HepG2 (cell line): ENCODE measurements at regions not wholly inside any gene's neighbourhood (a gene's known extent, or its start where the extent isn't known, plus 50 kb on each side); places are given as distances from the start of the nearest gene placed in this dataset.
A peak's percentile ranks its signal among the peaks of the same experiment; 100 is the strongest.

Experiments used
- ATAC-seq: fragments of 200-7000 bp; cut with Tn5 transposase; 3 replicates; pipeline ENCODE4 v1.9.1; 2020; ENCODE audit warnings: mild to moderate bottlenecking, moderate library complexity
- BruUV-seq: library from RNA; stranded (reverse); fragments of 400-500 nt; replicated peaks from 2 replicates; lab custom pipeline; 2021; lab: Mats Ljungman, UMichigan
- CTCF ChIA-PET: fragments of 300-600 bp; formaldehyde crosslinking; extraction: SDS; loops from one replicate; lab custom pipeline; 2021; ENCODE audit warnings: low total read pairs, inconsistent platforms, low intra/inter-chr PET ratio; lab: Yijun Ruan, JAX
- POLR2A ChIA-PET: fragments of 350-600 bp; sonication (Branson Sonifier 250); formaldehyde crosslinking; loops from one replicate; lab custom pipeline; 2020; ENCODE audit warnings: antibody characterized with exemption, inconsistent platforms; lab: Yijun Ruan, JAX
- DNase-seq: peaks from one replicate; pipeline ENCODE4 v3.0.0-alpha.2; 2015; ENCODE audit warnings: low spot score
- FAIRE-seq: peaks from 3 replicates; lab custom pipeline; 2011; peaks lifted over from hg19 to GRCh38; lab: Jason Lieb, UNC
- H2AFZ ChIP-seq: one replicate; pipeline ENCODE4 v1.6.1; 2011; ENCODE audit warnings: low read length, inconsistent platforms
- H3K27ac ChIP-seq: fragments of 300-600 bp; 3 replicates; pipeline ENCODE4 v1.8.0; 2011; ENCODE audit warnings: mixed run types, mild to moderate bottlenecking, mixed read lengths, low read length, inconsistent platforms; ENCODE audit not compliant: insufficient read depth; ENCODE audit errors: extremely low read length
- H3K27me3 ChIP-seq, 2 experiments: fragments of 200-600 bp in 1 of 2; 2 replicates in 1 of 2; 3 replicates in 1 of 2; pipeline versions ENCODE4 v1.6.0 to v1.8.0; 2011; ENCODE audit warnings: low read length in 2 of 2, mild to moderate bottlenecking in 2 of 2, moderate library complexity in 2 of 2, inconsistent platforms in 1 of 2; ENCODE audit not compliant: insufficient read depth in 2 of 2, control insufficient read depth in 1 of 2
- H3K36me3 ChIP-seq, 2 experiments: fragments of 200-600 bp in 1 of 2; replicated peaks in 1 of 2; 2 replicates in 1 of 2; 3 replicates in 1 of 2; pipeline versions ENCODE4 v1.5.1 to v1.8.0; 2011; ENCODE audit warnings: low read length in 2 of 2, inconsistent platforms in 1 of 2; ENCODE audit not compliant: insufficient read depth in 2 of 2, control insufficient read depth in 1 of 2
- H3K4me1 ChIP-seq: 2 replicates; pipeline ENCODE4 v1.5.1; 2012; ENCODE audit warnings: low read length, inconsistent platforms; ENCODE audit not compliant: insufficient read depth
- H3K4me2 ChIP-seq: 2 replicates; pipeline ENCODE4 v1.6.0; 2011; ENCODE audit warnings: low read depth, low read length, inconsistent platforms
- H3K4me3 ChIP-seq, 3 experiments: fragments of 200-600 bp in 1 of 3; sonication (generic), shearing (Covaris generic) in 1 of 3; replicated peaks in 1 of 3; 2 replicates each; pipeline ENCODE4 v1.5.1; 2011 to 2016; ENCODE audit warnings: low read length in 3 of 3, inconsistent platforms in 2 of 3, low read depth in 2 of 3, mild to moderate bottlenecking in 2 of 3, control low read depth in 1 of 3, mixed read lengths in 1 of 3; ENCODE audit not compliant: insufficient read depth in 1 of 3
- H3K79me2 ChIP-seq: one replicate; pipeline ENCODE4 v1.6.1; 2011; ENCODE audit warnings: low read length, inconsistent platforms; ENCODE audit not compliant: insufficient read depth
- H3K9ac ChIP-seq: 2 replicates; pipeline ENCODE4 v1.6.0; 2011; ENCODE audit warnings: mild to moderate bottlenecking, low read depth, low read length, inconsistent platforms; ENCODE audit not compliant: insufficient read depth
- H3K9me3 ChIP-seq: 2 replicates; pipeline ENCODE4 v1.5.1; 2012; ENCODE audit warnings: mild to moderate bottlenecking, low read length
- H4K20me1 ChIP-seq: 2 replicates; pipeline ENCODE4 v1.6.0; 2011; ENCODE audit warnings: inconsistent platforms, mild to moderate bottlenecking, low read length, moderate library complexity; ENCODE audit not compliant: insufficient read depth
- GABPB1 ChIP-seq: IDR thresholded peaks from 2 replicates; pipeline ENCODE4 v1.6.1; 2016; ENCODE audit warnings: mild to moderate bottlenecking, missing genetic modification reagents, moderate library complexity, missing compliant biosample characterization
- HOXA3 ChIP-seq: sonication (generic); formaldehyde crosslinking; IDR thresholded peaks from 2 replicates; pipeline ENCODE4 v1.5.0; 2020; ENCODE audit warnings: missing genetic modification reagents
- NR1H2 ChIP-seq: sonication (generic); formaldehyde crosslinking; IDR thresholded peaks from 2 replicates; pipeline ENCODE4 v1.8.1; 2022; ENCODE audit warnings: low read depth, missing genetic modification reagents, borderline replicate concordance
- WGBS: methylation state at CpG from one replicate; pipeline ENCODE4 v1.1.6; 2017; ENCODE audit warnings: low lambda C conversion rate; 5-methylcytosine and 5-hydroxymethylcytosine counted together
- in situ Hi-C: cut with HindIII; loops from 2 replicates; pipeline ENCODE4 v1.10.0; 2017; ENCODE audit warnings: low pct_unique_long_range_greater_than_20kb; ENCODE audit not compliant: extremely low pct_ligation_motif_present
- intact Hi-C: fragments of 100-400 bp; cut with micrococcal nuclease; formaldehyde crosslinking; loops from one replicate; pipeline ENCODE4 v1.10.0; 2022; ENCODE audit not compliant: unreplicated experiment
- TF ChIP-seq, protein P1 (sequence below): sonication (generic); formaldehyde crosslinking; IDR thresholded peaks from 2 replicates; pipeline ENCODE4 v1.4.0; 2020; ENCODE audit warnings: missing genetic modification reagents, borderline replicate concordance
- TF ChIP-seq, protein P2 (sequence below): sonication (generic); formaldehyde crosslinking; IDR thresholded peaks from 2 replicates; pipeline ENCODE4 v1.5.0; 2020; ENCODE audit warnings: mild to moderate bottlenecking, missing genetic modification reagents, borderline replicate concordance

DNA sequence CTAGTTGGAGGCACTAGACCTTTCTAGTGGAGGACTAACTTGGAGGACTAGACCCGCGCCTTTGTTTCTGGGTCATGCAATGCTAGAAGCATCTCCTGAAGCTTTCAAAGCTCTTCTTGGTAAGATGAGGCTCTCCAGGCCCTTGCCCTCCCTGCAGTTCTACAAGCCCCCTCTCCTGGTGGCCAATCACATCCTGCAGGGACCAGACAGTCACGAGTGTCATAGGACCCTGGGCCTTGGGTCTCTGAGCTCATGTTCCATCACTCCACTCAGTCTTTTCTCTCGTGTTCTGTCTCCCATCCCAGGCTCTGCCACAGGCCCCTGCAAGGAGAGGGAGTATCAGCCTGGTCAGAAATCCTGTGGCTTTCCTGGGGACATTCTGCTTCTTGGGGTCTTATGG lies 119.6 kb downstream of the CYLD start (continued):
- TF ChIP-seq, protein P1, sequence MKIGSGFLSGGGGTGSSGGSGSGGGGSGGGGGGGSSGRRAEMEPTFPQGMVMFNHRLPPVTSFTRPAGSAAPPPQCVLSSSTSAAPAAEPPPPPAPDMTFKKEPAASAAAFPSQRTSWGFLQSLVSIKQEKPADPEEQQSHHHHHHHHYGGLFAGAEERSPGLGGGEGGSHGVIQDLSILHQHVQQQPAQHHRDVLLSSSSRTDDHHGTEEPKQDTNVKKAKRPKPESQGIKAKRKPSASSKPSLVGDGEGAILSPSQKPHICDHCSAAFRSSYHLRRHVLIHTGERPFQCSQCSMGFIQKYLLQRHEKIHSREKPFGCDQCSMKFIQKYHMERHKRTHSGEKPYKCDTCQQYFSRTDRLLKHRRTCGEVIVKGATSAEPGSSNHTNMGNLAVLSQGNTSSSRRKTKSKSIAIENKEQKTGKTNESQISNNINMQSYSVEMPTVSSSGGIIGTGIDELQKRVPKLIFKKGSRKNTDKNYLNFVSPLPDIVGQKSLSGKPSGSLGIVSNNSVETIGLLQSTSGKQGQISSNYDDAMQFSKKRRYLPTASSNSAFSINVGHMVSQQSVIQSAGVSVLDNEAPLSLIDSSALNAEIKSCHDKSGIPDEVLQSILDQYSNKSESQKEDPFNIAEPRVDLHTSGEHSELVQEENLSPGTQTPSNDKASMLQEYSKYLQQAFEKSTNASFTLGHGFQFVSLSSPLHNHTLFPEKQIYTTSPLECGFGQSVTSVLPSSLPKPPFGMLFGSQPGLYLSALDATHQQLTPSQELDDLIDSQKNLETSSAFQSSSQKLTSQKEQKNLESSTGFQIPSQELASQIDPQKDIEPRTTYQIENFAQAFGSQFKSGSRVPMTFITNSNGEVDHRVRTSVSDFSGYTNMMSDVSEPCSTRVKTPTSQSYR (CRISPR knock-in tag), result no peak
- TF ChIP-seq, all 625 proteins: peak for 0

DNA sequence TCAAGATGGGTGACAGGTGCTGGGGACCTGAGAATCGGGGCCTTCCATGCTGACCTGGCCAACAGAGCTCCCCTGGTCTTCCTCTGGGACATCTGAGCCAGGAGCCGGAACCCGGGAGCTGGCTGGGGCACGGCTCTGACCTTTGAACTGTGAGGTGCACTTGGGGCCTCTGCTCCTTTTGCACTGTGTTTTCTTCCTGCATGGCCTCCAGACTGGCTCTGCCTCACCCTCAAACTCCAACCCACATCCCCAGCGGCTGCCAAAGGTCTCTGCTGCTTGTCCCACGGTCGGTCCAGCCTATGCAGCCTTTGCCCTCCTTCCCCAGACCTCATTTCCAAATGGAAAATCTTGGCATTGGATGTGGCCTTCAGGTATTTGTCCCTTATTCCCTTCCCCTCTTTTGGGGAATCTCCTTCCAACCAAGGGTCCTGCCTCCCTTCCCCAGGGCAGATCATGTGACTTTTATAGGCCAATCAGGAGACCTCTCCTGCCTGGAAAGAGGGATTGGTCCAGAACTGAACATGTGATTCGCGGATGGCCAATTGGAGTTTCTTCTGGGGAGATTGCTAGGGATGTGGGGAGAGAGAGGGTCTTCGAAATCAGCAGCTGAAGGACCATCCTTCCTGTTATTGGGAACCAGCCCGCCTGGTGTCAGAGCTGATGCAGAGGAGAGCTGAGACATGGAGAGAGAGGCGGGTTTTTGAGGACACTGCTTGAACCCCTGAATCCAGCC lies 117.9 kb downstream of the CYLD start:
- 54% methylated on average over 10 of the region's 12 CpGs for WGBS
- ATAC-seq, result peak; percentile 75
- H3K79me2 ChIP-seq, result no peaks in the 10 kb centered on the region
- no TSS peak for BruUV-seq
- CTCF ChIA-PET, result no interaction called here
- H3K27ac ChIP-seq, result no peak overlapping the region
- POLR2A ChIA-PET, result no interaction called here
- H2AFZ ChIP-seq, result peak overlapping the region; percentile 71
- H3K36me3 ChIP-seq, result no peaks in the 10 kb centered on the region
- 0 out of 2 replicates have a peak overlapping the region, but pooled peaks have one; percentile 4 for H3K9ac ChIP-seq
- peaks cover 37% of the 10 kb centered on the region for H3K4me1 ChIP-seq
- peak; percentile 55 for DNase-seq
- H4K20me1 ChIP-seq, result no peaks in the 10 kb centered on the region
- H3K27me3 ChIP-seq, result no peaks in the 10 kb centered on the region
- peak overlapping the region; percentile 82 for H3K4me2 ChIP-seq
- in situ Hi-C loops, result no loop called here
- no peaks in the 10 kb centered on the region for H3K9me3 ChIP-seq
- FAIRE-seq, result peak; percentile 55
- peak overlapping the region; percentile 6 to 48 (median 11); a peak in 4 of 6 replicates for H3K4me3 ChIP-seq
- intact Hi-C loops, result loop anchor here (5.0 kb wide), 1 partner anchor 293 kb away; the partner anchor contains the start of gene SALL1
- TF ChIP-seq, protein P1 (CRISPR knock-in tag), result peak; percentile 44; the same call in 1 of the 2 replicates
- TF ChIP-seq, protein P2, sequence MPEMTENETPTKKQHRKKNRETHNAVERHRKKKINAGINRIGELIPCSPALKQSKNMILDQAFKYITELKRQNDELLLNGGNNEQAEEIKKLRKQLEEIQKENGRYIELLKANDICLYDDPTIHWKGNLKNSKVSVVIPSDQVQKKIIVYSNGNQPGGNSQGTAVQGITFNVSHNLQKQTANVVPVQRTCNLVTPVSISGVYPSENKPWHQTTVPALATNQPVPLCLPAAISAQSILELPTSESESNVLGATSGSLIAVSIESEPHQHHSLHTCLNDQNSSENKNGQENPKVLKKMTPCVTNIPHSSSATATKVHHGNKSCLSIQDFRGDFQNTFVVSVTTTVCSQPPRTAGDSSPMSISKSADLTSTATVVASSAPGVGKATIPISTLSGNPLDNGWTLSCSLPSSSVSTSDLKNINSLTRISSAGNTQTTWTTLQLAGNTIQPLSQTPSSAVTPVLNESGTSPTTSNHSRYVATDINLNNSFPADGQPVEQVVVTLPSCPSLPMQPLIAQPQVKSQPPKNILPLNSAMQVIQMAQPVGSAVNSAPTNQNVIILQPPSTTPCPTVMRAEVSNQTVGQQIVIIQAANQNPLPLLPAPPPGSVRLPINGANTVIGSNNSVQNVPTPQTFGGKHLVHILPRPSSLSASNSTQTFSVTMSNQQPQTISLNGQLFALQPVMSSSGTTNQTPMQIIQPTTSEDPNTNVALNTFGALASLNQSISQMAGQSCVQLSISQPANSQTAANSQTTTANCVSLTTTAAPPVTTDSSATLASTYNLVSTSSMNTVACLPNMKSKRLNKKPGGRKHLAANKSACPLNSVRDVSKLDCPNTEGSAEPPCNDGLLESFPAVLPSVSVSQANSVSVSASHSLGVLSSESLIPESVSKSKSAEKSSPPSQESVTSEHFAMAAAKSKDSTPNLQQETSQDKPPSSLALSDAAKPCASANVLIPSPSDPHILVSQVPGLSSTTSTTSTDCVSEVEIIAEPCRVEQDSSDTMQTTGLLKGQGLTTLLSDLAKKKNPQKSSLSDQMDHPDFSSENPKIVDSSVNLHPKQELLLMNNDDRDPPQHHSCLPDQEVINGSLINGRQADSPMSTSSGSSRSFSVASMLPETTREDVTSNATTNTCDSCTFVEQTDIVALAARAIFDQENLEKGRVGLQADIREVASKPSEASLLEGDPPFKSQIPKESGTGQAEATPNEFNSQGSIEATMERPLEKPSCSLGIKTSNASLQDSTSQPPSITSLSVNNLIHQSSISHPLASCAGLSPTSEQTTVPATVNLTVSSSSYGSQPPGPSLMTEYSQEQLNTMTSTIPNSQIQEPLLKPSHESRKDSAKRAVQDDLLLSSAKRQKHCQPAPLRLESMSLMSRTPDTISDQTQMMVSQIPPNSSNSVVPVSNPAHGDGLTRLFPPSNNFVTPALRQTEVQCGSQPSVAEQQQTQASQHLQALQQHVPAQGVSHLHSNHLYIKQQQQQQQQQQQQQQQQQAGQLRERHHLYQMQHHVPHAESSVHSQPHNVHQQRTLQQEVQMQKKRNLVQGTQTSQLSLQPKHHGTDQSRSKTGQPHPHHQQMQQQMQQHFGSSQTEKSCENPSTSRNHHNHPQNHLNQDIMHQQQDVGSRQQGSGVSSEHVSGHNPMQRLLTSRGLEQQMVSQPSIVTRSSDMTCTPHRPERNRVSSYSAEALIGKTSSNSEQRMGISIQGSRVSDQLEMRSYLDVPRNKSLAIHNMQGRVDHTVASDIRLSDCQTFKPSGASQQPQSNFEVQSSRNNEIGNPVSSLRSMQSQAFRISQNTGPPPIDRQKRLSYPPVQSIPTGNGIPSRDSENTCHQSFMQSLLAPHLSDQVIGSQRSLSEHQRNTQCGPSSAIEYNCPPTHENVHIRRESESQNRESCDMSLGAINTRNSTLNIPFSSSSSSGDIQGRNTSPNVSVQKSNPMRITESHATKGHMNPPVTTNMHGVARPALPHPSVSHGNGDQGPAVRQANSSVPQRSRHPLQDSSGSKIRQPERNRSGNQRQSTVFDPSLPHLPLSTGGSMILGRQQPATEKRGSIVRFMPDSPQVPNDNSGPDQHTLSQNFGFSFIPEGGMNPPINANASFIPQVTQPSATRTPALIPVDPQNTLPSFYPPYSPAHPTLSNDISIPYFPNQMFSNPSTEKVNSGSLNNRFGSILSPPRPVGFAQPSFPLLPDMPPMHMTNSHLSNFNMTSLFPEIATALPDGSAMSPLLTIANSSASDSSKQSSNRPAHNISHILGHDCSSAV, result no peak
- TF ChIP-seq HOXA3 (CRISPR knock-in tag), result peak; percentile 38; the same call in 1 of the 2 replicates
- no peak for TF ChIP-seq NR1H2 (CRISPR knock-in tag)
- TF ChIP-seq GABPB1, result peak; percentile 59
